ENCODE measurements at regions not wholly inside any gene's neighbourhood (a gene's known extent, or its start where the extent isn't known, plus 50 kb on each side); places are given as distances from the start of the nearest gene placed in this dataset.

GRCh38 chr2:150677551-150677950 is 190.1 kb upstream of the RND3 start:
- H3F3A ChIP-seq (replicated peaks; ENCODE audit: low read depth): no peaks in the 10 kb centered on the region
- no peak overlapping the region for H3K27ac ChIP-seq (ENCODE audit: low read depth)
- no peak overlapping the region; the same call in 1 of the 2 replicates for H2AFZ ChIP-seq
- no peak for TF ChIP-seq REST (IDR thresholded peaks at IDR 0.05; ENCODE audit: unreplicated experiment)
- no peak for TF ChIP-seq ZNF331 (CRISPR knock-in tag; IDR thresholded peaks at IDR 0.05; ENCODE audit: low read depth)
- TF ChIP-seq CREB1 (CRISPR knock-in tag; IDR thresholded peaks at IDR 0.05; ENCODE audit: low read depth): no peak
- no peak for TF ChIP-seq EZH2 (IDR thresholded peaks at IDR 0.05; ENCODE audit: low read depth, unreplicated experiment)
- TF ChIP-seq POLR2AphosphoS5 (IDR thresholded peaks at IDR 0.05; ENCODE audit: low read depth): no peak
- TF ChIP-seq CTCF (conservative IDR thresholded peaks at IDR 0.05; ENCODE audit: low read depth in 2 of 2): no peak
- TF ChIP-seq NANOG (IDR thresholded peaks at IDR 0.05; ENCODE audit: borderline replicate concordance): no peak
- TF ChIP-seq ZNF462 (CRISPR knock-in tag; IDR thresholded peaks at IDR 0.05): no peak
- no peak for TF ChIP-seq STAT1 (IDR thresholded peaks at IDR 0.05; ENCODE audit: unreplicated experiment)
- no peak for TF ChIP-seq JUNB (IDR thresholded peaks at IDR 0.05; ENCODE audit: unreplicated experiment)
- no peak for TF ChIP-seq ETS1 (IDR thresholded peaks at IDR 0.05)
- no peak for TF ChIP-seq EZH2phosphoT487 (IDR thresholded peaks at IDR 0.05; ENCODE audit: unreplicated experiment)
- TF ChIP-seq ZNF114 (CRISPR knock-in tag; IDR thresholded peaks at IDR 0.05): no peak
- peaks cover 5% of the 10 kb centered on the region; the same call in 1 of the 2 replicates for H3K9me2 ChIP-seq (ENCODE audit: insufficient read depth)
- H4K20me1 ChIP-seq (replicated peaks; ENCODE audit: insufficient read depth): no peaks in the 10 kb centered on the region
- H3K27me3 ChIP-seq (ENCODE audit: insufficient read depth): no peaks in the 10 kb centered on the region
- no peaks in the 10 kb centered on the region for H3K36me3 ChIP-seq (ENCODE audit: insufficient read depth)
- H3K4me2 ChIP-seq: peak overlapping the region; percentile 52
- peak; percentile 27 for DNase-seq (ENCODE audit: low spot score)
- peak; percentile 70 for ATAC-seq
- Mint-ChIP-seq H3K36me3 (ENCODE audit: low read depth) (no peaks in the 10 kb centered on the region), H3K9me3 (no peaks in the 10 kb centered on the region; the same call in 2 of the 3 replicates), H3K27me3 (ENCODE audit: insufficient read depth, low read depth, poor library complexity) (no peaks in the 10 kb centered on the region), H3K4me3 (no peak overlapping the region), H3K27ac (peak overlapping the region; percentile 1; the same call in 1 of the 2 replicates), H3K4me1 (peaks cover 13% of the 10 kb centered on the region)
- no peaks in the 10 kb centered on the region for H3K79me2 ChIP-seq (replicated peaks; ENCODE audit: insufficient read depth)
- H3K4me1 ChIP-seq (ENCODE audit: insufficient read depth): peaks cover 3% of the 10 kb centered on the region; the same call in 1 of the 2 replicates
- no peak overlapping the region for H3K4me3 ChIP-seq

All from GM23338 (cell line).